Ecto neural progenitor cell (in vitro differentiated cells): ENCODE measurements at regions not wholly inside any gene's neighbourhood (a gene's known extent, or its start where the extent isn't known, plus 50 kb on each side); places are given as distances from the start of the nearest gene placed in this dataset.
"Not testable (repeated sequence)": the region's sequence is repeated elsewhere in the genome, so short reads cannot be mapped to it uniquely, and the experiment has no call there.

Experiments
- DNase-seq: peaks from one replicate; pipeline ENCODE4 v3.0.0-alpha.2; 2018; ENCODE audit warnings: low spot score

DNA sequence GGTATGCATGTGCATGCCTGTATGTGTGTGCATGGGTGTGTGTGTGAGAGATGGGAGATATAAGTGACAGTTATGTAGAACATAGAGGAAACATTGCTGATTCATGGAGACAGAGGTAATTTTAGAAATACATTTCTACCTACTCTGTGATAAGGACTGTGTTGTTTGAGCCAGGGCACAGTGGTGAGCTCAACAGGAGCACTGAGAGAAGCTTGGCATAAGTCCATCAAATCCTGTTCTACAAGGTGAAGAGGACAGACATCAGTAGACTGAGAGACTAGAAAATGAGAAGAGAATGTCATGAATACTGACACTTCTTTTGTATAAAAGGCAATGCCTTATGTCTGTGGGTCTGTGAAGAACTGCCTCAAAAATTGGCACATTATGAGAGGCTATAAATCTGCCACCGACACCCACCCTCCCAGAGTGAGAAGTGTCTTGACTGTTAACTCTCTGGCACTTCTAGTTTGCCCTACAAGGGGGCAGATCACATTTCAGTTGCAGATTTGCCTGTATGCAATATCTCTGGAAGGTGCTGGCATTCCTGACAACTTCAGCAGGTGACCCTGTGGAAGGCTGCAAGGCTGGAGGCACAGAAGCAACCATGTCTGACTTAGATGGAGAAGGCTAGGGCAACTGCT, 962.3 kb upstream of the NRXN1 start:
- DNase-seq, result no peak

DNA sequence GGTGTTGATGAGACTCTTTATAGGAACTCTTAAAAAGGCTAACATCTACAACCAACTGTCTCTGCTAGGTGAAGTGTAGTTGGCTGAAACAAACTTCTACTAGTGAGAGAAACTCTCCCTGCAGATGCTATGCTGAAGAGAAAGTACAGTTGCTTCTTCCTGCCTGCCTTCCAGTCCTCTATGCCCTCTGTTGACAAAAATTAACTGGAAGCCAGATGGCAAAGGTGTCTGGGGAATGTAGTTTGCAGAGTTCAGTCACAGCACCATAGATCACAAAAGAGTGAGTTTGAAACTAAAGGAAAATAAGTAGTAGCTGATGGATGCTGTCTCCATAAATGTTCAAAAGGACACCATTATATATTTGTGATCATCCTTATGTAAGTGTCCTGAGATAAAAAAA, 958.8 kb upstream of the NRXN1 start:
- no peak for DNase-seq

DNA sequence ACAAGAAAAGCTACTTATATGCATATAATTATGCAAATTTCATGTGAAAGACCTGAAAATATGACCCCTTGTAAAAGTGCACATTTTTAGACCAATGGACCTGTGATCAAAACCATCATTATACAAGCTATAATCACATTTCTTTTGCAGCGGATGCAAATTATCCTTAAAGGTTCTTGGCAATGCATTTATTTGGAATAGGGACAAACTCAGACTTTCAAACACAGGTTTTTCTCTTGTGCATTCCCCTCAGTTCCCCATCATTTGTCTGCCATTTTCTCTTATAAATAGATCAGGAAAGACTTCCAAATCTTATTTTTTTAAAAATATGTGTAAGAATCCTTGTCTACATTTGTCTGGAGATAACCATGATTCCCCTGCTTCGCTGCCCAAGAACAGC, 954.2 kb upstream of the NRXN1 start:
- DNase-seq, result no peak

GRCh38 chr2:51981783-51982182, 949.9 kb upstream of the NRXN1 start:
- DNase-seq, result no peak

DNA sequence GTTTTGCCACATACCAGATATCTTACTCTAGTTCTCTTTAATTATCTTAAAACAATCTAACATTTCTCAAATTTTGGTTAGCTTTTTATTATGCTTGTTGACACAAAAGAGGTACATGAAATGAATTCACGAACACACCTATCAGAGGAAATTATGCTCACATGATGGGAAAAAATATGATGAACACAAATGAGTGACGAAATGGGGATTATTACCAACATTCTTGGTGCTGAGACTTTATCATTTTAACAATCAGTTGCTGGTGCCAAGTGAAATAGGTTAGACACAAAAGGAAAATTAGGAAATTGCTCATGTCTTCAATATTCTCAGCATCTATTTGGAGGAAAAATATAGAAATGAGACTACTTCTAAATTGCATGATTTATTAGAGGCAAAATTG, 944.7 kb upstream of the NRXN1 start:
- DNase-seq, result no peak

GRCh38 chr2:51971136-51971535, 939.2 kb upstream of the NRXN1 start:
- no peak for DNase-seq

DNA sequence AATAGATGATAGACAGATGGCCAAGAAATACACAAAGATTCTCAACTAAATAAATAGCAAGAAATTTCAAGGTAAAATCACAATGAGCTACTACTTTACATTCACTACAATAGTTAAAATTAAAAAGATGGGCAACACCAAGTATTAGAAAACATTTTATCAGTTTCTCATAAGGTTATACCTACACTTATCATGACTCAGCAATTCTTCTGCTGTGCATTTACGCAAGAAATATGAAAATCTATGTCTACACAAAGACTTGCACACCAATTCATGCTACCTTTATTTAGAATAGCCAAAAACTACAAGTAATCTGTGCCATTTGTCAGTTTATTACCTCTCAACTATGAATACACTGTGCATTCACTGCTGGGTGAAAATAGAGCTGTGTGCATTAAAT, 937.4 kb upstream of the NRXN1 start:
- DNase-seq, result no peak

DNA sequence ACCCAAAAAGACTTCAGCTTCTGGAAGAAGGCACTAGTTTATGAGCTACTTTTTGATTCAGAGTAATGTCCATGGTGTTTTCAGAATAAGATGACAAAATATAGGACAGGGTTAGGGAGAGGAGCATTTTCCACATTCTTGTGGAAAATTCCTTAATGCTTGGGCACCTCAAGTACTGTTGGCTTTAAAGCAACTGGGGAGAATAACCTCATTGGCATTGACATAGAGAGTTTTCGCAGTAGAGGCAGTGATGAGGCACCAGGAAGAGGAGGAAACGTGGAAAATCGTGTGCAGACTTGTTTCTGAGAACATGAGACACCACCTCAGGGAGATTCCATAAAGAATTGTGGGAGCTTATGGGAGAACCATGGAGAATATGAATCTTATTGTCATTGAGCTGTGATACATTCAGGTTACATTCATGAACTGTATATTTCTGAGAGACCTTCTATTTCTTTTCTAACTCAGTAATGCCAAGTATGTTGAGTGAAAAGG, 929.0 kb upstream of the NRXN1 start:
- DNase-seq, result no peak

GRCh38 chr2:51960281-51960680, 928.3 kb upstream of the NRXN1 start:
- DNase-seq, result no peak

DNA sequence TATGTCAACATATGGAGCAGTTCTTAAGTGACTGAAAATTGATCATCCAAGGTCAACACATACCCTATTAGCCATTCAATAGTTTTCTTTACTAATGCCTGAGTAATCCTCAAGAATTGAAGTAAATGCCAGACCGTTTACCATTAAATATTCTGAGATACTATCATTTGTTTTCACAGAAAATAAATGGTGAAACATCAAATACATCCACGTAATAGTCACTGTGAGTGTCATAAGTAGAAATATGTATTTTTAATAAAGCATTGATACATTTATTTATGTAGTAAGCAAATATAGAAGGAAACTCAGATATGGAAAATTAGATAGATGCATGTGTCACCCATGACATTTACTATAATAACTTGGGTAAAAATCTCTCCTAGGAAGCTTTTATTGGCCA, 927.8 kb upstream of the NRXN1 start:
- DNase-seq, result no peak

DNA sequence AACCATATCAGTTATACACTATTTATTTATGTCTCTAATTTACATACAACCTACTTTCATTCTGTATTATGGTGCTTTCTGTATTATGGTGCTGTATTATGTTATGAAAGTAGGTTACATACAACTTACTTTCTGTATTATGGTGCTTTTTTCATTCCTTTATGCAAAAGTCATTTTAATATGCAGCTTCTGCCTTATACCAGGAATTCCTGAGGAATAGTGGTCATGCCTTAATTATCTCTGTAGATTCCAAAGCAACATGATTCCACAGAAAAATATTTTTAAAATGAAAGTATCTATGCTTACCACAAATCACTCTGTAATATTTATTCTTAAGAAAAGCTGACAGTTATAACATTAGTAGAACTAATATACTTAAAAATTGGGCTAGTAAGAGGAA, 922.0 kb upstream of the NRXN1 start:
- no peak for DNase-seq

DNA sequence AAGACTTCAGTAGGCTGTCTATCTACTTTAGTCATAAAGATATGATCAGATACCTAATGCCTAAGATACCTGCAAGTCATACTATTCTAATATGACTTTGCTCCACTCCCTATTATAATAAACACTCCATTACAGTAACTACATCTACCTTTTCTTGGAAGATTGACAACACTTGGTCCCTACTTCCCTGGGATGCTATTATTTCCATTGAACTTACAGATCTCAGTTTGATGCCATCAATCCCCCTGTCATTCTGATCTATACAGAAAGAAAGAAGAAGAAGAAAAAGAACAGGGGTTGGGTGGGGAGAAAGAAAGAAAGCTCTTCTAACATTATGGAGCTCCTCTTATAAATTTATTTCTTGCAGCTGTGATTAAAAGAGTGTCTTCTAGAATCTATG, 889.1 kb upstream of the NRXN1 start:
- DNase-seq, result no peak

- no peak for DNase-seq
These were observed 888.6 kb upstream of the NRXN1 start for GRCh38 chr2:51920509-51920908.

DNA sequence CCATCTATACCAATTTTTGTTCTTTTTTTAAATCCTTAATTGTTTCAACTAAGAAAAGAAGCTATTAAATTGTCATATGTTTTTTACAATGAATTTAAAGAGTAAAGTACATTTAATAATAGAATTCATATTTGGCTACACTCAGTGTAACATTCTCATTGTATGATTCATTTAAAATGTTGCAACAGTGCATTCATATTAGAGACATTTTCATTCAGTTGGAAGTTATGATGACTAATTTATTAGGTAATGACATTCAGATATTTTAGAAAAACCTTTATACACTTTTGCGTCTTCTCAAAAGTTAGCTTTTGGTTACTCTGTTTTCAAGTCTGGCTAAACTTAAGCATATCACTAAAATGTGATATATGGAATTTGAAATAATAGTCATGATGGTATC, 887.5 kb upstream of the NRXN1 start:
- no peak for DNase-seq

GRCh38 chr2:51918113-51918512, 886.2 kb upstream of the NRXN1 start:
- DNase-seq, result no peak

GRCh38 chr2:51903728-51904127, 871.8 kb upstream of the NRXN1 start:
- DNase-seq, result no peak

GRCh38 chr2:51899643-51900042, 867.7 kb upstream of the NRXN1 start:
- no peak for DNase-seq

GRCh38 chr2:51894584-51894983, 862.7 kb upstream of the NRXN1 start:
- DNase-seq, result not testable (repeated sequence)

DNA sequence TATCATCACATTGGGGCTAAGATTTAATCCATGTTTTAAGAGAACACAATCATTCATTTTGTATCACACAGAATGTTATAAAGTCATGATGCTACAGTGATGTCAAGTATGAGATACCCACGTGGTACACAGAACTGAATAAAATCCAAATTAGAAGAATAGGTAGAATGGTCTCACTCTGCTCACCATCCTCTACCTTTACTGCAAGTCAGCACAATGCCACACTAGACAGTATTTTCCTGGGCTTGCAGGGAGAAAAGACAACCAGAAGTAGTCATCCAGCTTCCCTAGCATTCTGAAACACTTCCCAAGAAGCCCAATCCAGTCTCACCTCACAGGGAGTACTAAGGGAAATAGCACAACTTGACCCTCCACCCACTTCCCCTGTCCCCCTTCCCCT, 856.2 kb upstream of the NRXN1 start:
- no peak for DNase-seq

DNA sequence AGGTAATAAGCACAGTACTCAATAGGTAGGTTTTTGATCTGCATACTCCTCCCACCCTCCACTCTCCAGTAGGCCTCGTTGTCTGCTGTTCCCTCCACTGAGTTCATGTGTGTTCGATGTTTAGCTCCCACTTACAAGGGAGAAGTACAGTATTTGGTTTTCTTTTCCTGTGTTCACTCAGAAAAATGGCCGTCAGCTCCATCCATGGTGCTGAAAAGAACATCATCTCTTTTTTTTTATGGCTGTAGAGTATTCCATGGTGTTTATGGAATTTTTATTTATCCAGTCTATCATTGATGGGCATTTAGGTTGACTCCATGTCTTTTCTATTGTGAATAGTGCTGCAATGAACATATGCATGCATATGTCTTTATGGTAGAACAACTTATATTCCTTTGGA, 849.7 kb upstream of the NRXN1 start:
- no peak for DNase-seq

DNA sequence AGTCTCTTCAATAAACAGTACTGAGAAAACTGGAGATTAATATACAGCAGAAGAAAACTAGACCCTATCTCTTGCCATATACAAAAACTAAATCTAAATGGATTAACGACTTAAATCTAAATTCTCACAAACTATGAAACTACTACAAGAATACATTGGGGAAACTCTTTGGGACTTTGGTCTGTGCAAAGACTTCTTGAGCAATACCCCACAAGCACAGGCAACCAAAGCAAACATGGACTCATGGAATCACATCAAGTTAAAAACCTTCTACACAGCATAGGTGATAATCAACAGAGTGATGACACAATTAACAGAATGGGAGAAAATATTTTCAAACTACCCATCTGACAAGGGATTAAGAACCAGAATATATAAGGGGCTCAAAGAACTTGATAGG, 848.2 kb upstream of the NRXN1 start:
- no peak for DNase-seq

DNA sequence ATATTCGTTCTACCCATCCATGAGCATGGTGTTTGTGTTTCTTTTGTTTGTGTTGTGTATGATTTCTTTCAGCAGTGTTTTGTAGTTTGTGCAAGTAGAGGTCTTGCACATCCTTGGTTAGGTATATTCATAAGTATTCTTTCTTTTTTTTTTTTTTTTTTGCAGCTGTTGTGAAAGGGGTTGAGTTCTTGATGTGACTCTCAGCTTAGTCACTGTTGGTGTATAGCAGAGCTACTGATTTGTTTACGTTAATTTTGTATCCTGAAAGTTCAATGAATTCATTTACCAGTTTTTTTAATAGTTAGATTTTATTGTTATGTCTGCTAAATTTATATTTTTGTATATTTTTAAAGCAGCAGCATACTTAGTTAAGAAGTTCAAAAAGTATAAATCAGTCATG, 834.4 kb upstream of the NRXN1 start:
- no peak for DNase-seq

DNA sequence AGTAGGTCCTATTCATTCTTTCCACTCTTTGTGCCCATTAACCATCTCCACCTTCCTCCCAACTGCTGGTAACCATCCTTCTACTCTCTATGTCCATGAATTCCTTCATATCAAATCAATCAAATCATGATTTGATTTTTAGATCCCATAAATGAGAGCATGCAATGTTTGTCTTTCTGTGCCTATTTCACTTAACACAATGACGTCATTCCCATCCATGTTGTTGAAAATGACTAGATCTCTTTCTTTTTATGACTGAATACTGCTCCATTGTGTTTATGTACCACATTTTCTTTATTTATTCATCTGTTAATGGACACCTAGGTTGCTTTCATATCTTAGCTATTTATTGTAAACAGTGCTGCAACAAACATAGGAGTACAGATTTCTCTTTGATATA, 827.3 kb upstream of the NRXN1 start:
- DNase-seq, result no peak

DNA sequence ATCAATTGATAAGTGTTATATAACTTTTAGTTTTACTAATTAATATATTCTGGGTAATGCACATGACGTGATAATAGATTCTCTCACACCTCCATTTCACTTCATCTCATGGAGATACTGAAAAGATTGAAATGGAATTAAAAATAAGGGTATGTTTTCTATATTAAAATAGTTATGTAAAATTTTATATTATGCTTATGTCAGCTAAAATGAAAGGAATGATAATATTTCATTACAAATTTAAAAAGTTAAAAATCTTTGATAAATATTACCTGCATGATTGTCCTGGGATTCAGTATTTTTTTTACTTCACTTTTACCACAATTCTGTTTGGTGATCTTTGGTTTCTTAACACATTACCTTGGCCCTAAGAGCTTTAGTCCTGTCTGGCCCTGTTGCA, 823.8 kb upstream of the NRXN1 start:
- no peak for DNase-seq

DNA sequence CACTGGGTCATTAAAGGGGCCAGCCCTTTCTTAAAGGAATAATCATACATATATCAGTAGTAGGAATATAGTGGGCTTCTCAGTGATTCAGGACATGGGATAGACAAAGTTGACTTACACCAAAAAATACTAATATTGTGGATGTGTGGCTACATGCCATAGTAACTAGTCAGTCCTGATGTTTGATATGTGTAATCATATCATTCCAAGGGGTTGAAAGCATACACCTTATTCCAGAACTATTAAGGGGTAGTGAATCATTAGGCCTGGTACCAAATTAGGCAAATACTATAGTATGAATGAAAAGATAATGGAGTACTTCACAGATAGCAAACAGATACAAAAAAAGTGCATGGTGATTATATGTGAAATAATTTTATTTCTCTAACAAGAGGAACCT, 814.9 kb upstream of the NRXN1 start:
- DNase-seq, result no peak
